AG08395 (cell line): ENCODE measurements at regions not wholly inside any gene's neighbourhood (a gene's known extent, or its start where the extent isn't known, plus 50 kb on each side); places are given as distances from the start of the nearest gene placed in this dataset.

Source experiments
- DNase-seq: peaks from one replicate; pipeline ENCODE4 v3.0.0; 2012; ENCODE audit warnings: mixed read lengths, low spot score

GRCh38 chr16:85990861-85991301 lies 91.9 kb downstream of the IRF8 start:
- DNase-seq = no peak

- no peak for DNase-seq
Measured at GRCh38 chr16:85991425-85991824, 92.5 kb downstream of the IRF8 start.

- no peak for DNase-seq
Measured at GRCh38 chr16:85991856-85992255, 92.9 kb downstream of the IRF8 start.

DNA sequence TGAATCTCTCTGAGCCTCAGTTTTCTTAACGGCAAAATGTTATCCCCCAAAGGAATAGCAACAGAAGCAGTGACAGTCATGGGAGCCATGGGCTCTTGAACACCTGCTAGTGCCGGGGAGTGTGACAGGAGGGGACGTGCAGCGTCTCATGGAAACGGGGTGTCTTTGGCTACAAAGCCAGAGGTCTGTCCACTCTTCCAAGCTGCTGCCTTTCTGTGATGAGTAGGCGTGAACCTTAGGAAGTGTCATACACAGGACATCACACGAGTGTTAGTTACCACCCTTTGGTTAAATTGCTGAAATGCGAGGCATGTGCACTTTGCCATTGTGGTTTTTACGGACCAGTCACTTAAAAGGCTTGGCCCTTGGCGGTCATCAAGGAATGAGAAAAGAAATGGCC lies 93.4 kb downstream of the IRF8 start:
- DNase-seq = no peak

DNA sequence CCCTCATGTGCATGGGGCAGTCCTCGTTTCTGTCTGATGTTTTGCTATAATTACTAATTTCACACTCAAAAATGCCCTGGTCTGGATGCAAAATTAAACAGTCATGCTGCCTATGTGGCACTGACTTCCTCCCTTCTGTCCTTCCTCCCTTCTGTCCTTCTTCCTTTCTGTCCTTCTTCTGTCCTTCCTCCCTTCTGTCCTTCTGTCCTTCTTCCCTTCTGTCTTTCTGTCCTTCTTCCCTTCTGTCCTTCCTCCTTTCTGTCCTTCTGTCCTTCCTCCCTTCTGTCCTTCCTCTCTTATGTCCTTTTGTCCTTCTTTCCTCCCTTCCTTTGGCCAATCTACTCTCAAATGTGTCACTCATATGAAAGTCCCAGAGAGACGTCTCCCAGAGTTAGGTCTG lies 93.8 kb downstream of the IRF8 start:
- DNase-seq = no peak

DNA sequence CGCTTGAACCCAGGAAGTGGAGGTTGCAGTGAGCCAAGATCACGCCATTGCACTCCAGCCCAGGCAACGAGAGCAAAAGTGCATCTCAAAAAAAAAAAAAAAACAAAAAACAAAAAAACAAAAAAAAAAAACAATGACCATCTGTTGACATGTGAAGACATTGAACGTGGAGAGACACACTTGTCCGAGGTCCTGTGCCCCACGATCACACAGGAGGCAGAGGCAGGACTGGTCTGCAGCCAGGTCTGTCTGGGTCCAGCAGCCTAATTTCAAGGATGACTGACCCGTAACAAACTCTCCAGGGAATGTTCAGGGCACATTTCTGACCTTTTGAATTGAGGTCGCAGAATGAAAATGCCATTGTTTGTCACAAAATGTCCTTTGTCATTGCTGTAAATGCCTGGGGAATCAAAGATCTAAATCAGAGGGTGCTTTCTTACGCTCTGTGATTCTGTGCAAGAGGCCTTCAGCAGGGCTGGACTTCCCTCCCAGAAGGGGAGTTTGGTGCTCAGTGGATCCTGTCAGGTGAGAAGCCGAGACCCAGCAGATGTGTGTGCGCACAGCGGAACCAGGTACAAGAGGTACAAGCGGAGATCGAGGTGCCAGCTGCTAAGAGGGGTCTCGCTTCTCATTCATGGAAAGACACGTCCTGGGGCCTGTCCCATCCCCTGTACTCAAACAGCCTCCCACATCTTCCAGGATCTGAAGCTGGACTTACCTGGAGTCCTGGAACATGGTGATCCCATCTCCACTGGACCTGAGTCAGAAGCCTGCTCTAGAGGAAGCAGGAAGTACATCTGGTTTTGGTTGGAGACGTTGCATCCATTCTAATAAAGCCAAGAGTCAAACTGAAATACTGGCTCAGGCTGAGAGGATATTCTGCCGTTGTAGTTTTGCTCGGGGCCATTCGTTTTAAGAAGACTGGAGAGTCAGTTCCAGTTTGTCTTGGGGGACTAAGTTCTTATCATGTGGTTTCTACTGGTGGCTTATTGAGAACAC lies 95.8 kb downstream of the IRF8 start:
- DNase-seq = no peak

DNA sequence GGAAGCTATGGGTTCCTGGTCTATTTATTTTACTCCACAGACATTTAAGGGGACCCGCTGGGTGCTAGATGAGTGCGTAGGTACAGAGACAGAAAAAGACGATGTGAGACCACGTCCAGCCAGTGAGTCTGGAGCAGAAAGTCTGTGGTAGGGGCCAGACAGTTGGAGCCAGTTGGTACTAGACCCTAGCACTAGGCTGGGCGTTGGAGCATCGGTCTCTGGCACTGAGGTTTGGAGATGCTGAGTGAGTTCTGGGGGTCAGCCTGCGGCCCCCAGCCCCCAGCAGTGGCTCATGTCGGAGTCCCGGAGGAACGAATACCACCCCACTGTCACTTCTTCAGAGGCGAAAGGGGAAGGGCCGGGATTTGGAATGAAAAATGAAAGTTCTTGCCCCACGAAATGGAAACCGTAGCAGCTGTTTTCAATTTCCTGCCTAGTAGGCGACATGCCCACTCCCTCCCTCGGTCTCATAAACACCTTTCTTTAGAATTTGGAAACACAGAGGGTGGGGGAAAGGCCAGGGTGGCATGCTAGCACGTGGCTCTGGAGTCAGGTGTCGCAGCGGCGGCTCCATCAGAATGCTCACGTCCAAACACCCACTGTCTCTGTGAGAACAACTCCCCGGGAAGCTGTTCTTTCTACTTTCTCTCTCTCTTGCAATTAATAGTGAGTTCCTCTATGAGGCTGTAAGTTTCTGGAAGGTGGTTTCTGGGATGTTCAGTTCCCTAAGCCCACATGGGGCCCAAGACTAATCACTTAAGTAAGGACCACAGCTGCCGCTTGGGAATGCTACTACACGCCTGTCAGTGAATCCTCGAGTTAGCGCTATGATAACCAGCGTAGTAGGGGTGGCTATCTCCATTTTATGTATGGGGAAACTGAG lies 96.8 kb downstream of the IRF8 start:
- no peak for DNase-seq

DNA sequence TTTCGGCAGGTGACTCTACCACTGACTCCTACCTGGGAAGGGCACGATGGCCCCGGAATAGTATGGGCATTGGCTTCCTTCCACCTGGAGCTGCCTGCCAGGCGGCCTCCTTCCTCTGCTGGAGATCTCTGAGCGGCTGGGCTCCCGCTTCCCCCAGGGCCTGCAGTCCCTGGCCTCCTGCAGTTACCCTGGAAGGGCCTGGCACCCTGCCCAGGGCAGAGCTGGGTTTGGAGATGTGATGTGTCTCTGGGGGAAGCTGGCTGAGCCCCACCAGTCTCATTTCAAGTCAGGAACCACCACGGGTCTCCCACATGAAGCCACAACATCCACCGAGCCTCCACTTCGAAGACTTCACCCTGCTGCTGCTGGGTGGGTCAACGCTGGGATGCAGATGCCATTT lies 97.9 kb downstream of the IRF8 start:
- DNase-seq = no peak

DNA sequence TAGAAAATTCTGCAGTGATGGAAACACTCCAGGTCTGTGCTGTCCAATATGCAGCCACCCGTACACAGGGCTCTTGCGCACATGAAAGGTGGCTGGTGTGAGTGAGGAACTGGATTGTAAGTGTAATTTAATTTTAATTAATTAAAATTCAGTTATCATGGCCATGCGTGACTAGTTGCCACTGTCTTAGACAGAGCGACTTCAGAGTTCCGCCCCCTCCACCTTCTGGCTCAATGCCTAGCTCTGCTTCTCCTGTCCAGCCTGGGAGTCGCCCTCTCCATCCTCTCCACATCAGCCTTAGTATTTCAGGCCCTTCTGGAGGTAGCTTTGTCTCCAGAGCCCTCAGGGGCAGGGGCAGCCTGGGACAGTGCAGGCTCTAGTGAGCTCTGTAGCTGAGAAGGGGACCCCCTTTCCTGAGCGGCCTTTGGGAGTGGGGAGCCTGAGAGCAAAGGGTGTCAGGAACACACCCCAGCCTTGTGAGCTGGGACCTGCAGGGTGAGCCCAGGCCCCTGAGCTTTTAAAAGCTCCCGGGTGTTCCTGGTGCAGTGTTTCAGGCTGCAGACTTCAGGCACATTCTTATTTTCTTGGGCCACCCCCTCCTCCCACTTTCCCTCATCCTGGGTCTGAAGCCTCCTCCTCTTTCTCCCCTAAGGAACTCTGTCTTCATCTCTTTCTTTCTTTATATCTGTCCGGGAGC lies 99.4 kb downstream of the IRF8 start:
- DNase-seq = no peak

DNA sequence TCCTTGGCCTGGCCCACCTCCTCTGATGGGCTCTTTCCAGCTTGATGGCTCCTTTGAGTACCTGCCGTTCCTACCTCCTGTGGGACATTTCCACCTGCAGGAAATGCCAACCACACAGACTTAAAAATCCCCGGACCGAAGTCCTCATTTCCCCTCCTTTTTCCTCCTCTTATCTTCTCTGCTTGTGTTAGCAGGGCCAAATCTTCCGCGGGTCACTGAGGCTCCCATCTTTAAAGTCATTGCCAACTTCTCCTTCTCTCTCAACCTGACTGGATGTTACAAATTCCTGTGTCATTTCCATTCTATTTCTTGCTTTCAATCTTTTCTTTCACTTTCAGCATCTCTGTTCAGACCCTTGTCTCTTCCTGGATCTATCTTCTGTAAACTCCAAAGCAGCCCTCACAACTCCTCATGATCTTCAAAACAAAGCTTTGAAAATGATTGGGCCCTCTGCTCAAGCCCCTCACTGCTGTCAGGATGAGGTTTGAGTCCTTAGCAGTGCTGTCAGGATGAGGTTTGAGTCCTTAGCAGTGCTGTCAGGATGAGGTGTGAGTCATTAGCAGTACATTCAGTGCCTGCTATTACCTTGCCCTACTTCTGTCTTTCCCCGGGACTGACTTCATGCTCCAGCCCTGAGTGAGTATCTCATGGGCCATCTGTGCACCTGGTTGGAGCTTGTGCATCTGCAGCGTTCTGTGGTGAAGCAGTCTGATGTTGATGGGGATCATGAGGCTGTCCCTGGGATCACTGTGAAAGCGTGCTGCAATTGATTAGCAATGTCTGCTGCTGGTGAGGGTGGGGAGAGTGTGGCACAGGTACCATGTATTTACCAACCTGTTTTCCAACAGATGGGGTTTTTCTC lies 100.1 kb downstream of the IRF8 start:
- no peak for DNase-seq

DNA sequence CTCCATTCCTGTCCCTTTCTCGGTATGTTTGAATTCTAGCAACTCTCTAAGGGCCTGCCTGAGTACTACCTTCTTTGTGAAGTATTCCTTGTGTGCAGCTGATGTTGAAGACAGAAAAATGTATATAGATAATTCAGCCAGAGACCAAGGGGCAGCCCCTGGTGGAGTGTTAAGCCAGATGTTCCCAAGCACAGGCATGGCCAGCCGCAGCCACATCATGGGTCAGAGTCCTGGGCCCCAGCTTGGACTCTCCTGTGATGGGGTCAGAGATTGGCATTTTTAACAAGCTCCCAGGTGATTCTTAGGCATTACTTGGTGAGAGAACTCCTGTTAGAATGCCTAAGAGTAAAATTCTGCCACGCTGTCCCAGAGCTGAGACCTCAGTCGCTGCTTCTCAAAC lies 100.8 kb downstream of the IRF8 start:
- no peak for DNase-seq

GRCh38 chr16:86002178-86002900 lies 103.4 kb downstream of the IRF8 start:
- no peak for DNase-seq

DNA sequence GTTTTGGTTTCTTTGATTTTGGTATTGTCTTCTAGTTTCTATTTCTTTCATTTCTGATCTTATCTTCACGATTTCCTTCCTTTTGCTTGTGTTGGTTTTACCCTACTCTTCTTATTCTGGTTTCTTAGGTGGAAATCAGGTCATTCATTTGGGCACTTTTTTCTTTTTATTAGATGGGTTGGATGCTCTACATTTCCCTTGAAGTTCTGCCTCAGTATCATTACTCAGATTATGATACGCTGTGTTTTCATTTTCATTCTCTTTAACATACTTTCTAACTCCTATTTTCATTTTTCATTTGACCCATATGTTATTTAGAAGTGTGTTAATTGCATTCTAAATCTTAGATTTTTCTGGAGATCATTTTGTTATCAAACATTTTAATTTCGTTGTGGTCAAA lies 108.6 kb downstream of the IRF8 start:
- DNase-seq = no peak

- no peak for DNase-seq
Measured at GRCh38 chr16:86010680-86011141, 111.7 kb downstream of the IRF8 start.

DNA sequence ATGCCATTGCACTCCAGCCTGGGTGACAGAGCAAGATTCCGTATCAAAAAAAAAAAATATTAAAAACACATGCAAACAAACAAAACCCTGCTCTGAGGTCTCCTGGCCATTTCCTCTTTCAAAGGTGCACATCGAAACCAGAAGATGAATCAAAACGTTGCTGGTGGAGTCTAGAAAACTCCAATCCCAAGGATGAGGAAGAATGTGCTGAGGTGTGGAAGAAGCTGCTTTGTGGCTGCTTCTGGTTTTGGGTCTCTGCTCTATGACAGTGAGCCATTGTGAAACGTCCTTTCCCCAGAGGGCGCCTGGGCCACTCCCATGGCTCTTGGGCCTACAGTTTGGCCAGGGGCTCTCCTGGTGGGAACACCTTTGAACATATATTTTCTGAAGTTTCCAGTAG lies 112.6 kb downstream of the IRF8 start:
- no peak for DNase-seq

- DNase-seq = no peak
Measured at GRCh38 chr16:86012221-86012620, 113.3 kb downstream of the IRF8 start.

GRCh38 chr16:86013867-86014266 lies 114.9 kb downstream of the IRF8 start:
- DNase-seq = no peak

GRCh38 chr16:86015606-86016005 lies 116.6 kb downstream of the IRF8 start:
- no peak for DNase-seq

DNA sequence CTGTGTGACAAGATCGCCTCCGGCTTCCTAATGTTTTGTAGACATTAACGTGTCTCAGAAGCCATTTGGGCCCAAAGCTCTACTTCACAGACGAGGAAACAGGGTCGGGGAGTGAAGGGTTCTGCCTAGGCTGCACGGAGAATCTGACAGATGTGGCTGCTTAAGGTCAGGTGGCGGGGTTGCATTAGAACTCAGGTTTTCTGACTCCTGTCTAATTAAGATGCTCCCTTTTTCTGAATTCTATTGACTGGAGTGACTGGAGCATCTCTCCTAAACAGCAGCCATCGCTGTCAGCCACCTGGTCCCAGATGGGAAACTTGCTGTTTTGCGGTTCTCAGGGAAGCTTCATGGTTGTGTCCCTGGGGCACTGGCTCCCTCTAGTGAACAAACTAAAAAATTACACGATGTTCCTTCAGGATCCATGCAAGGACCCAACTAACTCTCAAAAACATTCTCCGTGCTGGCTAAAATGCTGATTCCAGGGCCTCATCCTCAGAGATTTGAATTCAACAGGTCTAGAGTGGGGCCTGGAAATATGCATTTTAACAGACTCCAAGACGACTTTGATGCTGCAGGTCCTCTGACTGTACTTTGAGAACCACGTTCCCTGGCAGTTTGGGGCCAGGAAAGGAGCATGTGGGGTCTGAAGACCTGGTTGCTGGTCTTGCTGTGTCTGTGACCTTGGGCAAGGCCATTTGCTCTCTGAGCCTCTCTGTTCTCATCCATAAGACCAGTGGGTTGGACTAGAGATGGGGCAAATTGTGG lies 117.4 kb downstream of the IRF8 start:
- DNase-seq = peak; percentile 89

DNA sequence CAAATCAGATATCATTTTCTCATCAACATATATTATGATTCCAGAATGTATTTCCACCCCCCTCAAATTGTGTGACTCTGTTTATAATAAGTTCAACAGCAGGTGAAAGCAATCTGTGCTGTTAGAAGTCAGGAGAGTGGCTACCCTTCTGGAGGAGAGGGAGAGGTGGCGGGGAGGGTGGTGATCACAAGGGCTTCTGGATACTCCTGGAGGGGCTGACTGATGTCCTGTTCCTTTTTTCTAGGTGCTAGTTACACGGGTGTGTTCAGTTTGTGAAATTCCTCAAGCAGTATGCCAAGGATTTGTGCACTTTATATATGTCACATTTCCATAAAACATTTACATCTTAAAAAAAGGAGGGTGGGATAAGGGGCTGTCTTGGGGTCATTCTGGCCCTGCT lies 119.1 kb downstream of the IRF8 start:
- no peak for DNase-seq
